Stimulated activated CD4-positive, alpha-beta T cell treated with anti-CD3 and anti-CD28 coated beads, TNF-alpha, amount 100 ng/mL, for 48 hours (primary cell): ENCODE measurements at regions not wholly inside any gene's neighbourhood (a gene's known extent, or its start where the extent isn't known, plus 50 kb on each side); places are given as distances from the start of the nearest gene placed in this dataset.
"Not testable (repeated sequence)": the region's sequence is repeated elsewhere in the genome, so short reads cannot be mapped to it uniquely, and the experiment has no call there.

ENCODE experiments used
- DNase-seq, 3 donors: peaks; one replicate each; pipeline ENCODE4 v3.0.0-alpha.2; 2020; ENCODE audit warnings: low read depth in 3 of 3

DNA sequence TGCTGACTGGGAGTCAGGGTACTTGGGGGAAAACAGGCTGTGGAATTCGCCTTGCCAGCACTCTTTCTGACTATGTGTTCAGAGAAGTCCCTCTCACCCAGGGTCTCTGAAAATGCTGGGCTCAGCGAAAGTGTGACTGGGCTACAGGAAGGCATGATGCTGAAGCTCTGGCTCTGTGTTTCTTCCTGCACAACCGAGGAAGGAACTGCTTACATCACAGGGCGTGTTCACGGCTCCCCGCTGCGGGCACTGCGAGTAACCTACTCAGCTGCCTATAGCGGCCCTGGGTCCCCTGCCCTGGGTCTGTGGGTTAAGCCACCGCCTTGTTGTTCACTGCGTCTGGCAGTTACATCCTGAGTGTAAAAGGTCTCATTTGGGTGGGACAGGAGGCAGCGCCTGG is 222.4 kb upstream of the IRX4 start:
- no peak for DNase-seq

DNA sequence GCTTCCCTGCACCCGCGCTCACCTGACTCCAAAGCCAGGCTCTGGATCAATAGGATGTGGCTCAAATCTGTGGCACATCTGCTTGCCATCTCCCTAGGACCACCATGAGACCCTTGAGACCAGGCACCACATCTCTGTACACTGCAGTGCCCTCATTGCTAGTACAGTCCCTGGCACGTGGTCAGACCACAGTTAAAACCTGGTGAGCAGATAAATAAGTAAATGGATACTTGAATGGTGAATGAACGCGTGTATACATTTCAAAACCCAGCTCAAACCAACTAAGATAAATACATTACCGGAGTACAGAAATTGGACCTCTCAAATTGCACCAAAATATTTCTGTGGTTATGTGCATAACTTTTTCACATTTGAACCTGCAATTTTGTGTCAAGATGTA is 221.2 kb upstream of the IRX4 start:
- DNase-seq, result no peak

DNA sequence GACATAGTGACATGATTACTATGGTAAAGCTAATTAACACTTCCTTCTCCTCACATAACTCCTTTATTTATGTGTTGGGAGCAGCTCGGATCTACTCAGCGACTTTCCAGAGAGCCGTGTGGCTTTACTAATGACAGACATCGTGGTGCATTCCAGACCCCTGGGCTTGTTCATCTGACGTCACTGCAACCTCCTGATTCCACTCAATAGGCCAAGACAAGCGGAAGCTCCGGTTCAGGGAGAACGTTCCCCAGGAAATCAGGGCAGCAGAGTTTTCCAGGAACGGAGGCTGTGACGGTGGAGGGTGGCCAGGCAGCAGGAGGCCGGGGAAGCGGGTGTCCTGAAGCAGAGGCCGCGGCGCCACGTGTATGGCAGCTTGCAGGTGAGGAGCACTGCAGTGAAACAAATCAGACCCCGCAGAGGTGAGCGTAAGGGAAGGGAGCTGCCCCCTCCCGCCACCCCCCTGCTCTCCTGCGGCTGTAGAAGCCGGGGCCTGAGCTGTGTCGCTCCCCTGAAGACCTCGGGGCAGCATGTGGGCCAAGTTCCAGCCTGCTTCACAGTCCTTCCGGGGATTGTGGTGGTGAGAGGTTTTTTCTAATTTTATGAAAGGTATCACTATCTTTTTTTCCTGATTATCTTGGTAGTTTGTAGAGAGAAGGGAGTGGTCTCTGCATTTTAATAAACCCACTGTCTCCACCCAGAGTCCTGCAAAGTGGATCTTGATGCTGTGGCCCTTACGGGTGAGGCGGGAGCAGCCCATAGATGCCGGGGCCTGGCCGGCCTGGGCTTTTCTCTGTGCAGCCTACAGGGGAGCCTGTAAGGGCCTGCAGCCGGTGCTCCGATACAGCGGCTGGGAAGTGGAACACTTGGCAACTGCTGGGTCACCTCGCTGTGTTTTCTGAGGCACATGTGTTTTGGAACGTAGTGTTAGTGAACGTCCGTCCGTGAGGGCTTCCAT is 220.4 kb upstream of the IRX4 start:
- no peak for DNase-seq

DNA sequence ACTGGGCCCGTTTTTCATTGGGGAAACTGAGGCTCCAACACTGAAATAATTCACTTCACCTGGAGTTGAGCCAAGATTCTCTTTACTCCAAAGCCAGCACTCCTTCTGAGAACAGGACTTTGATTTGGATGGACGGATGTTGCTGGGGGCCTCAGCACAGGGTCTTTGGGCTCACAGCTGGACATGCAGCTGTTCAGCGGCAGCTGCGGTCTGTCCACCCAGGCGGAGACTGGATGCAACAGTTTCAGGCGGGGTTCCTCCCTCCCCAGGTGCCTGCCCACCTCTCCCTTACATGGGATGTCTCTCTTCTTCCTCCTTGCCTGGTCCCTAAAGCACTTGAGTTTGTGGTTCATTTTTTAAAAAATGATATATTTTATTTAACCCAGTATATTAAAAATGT is 219.0 kb upstream of the IRX4 start:
- no peak for DNase-seq

DNA sequence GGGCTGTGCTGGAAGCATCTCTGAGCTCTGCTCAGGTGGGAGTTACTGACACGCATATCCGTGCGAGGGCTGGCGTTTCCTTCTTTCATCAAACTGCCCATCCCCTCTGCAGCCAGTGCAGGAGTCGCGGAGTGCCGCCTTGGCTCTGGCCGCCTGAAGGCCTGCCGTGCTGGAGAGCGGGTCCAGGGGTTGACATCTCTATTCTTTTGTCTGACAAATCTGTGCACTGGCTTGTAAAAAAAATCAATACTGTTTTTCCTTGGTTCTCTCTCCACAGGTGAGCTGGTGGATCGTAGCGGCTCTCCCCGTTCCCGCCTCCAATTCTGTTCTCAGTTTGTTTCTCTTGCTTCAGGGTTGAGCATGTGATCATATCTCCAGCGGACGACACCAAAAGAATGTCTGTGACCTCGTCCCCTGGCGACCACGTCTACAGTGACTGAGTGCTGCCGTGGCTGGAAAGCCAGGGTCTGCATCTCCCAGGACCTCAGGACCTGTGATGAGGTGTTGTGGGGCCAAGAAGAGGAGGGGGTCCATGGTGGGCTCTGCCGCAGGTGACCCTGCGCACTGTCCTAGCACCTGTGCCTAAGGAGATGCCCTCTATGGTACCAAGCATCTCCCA is 214.3 kb upstream of the IRX4 start:
- DNase-seq, result no peak

DNA sequence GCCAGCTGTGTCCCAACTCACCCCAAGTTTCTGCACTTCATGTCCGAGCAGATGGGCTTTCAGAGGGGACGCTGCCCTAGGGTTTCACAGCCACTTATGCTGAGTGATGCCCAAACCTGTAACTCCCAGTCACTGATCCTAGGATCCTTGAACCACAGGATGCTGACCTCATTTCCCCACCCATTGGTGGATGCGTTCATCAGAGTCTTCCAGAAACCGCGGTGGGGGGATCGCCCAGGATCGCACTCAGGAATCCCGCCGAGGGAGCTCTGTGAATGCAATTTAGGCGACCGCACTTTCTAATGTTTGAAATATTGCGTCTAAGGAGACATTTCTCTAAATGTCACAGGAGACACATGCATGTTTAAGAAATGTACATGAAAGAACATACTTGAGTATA is 212.3 kb upstream of the IRX4 start:
- no peak for DNase-seq

DNA sequence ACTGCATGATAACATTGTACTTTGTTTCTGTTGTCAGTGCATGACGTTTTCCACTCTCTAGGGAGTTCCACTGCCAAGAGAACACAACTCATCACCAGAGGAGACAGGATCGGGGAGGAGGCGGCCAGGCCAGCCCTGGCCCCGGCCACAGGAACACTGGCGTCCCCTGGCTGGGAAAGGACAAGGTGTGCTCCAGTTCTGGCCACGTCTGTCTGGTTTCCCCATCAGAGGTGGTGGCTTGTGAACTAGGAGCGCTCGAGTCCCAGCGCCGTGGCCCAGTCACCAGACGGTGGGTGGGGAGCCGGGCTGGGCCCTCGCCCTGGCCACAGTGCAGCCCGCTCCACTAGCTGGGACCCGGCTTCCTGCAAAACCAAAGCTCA is 211.9 kb upstream of the IRX4 start:
- DNase-seq, result no peak

DNA sequence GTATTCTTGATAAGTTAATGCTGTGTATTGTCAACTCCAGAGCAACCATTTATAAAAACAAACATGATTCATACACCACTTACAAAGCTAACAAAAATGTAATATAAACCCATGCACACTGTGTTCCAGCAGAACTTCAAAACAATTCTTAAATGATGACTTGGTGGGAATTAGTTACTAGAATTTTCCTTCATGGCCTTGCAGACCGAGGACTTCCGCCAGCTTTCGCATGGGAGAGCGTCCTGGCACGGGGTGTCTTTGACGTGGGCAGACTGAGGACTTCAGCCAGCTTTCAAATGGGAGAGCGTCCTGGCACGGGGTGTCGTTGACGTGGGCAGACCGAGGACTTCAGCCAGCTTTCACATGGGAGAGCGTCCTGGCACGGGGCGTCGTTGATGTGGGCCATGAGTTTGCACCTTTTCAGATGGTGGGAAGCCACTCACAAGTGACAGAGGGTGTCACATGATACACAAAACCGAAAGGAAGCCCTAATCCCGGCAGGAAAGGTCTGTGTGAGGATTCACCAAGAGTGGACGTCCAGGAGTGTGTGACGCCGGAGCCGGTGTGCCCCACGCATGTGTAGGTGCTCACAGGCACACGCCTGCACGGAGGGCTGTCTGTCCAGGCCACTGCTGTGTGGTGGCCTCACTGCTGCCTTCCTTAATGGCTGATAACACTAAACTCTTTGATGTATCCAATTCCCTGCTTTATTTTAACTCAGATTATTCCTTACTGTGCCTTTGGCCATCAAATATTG is 211.3 kb upstream of the IRX4 start:
- no peak for DNase-seq

DNA sequence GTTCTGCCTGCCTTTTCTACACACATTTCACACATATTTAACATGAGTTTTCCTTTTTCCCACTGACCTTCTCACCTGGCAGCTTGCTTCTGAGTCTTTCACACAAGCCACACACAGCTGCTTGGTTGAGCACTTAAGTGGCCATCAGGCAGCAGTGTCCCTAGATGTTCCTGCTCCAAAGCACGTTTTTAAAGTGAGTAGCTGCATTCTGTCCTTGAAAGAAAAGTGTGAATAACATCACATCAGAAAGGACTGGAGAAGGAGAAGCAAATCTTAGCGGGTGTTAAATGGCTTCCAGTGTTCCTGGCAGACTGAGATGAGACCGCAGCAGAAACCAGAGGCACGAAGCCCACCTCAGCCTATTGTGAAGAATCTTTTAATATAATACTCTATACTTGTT is 209.2 kb upstream of the IRX4 start:
- DNase-seq, result no peak

DNA sequence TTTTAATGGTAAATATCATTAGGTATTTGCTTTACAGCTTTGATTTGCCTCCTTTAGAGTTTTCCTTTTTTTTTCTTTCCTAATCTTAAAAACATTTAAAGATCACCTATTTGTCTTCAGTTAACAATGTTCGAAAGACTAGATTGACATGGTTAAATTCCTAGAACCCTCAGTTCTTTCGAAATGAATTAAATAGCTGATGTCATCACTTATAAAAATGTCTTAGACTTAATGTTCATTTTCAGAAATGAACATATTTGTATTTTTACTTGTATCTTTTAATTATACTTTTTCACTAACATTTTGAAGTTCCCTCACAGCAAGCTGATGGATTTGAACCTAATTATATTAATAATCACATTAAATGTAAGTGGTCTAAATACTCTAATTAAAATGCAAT is 205.3 kb upstream of the IRX4 start:
- DNase-seq, result no peak

DNA sequence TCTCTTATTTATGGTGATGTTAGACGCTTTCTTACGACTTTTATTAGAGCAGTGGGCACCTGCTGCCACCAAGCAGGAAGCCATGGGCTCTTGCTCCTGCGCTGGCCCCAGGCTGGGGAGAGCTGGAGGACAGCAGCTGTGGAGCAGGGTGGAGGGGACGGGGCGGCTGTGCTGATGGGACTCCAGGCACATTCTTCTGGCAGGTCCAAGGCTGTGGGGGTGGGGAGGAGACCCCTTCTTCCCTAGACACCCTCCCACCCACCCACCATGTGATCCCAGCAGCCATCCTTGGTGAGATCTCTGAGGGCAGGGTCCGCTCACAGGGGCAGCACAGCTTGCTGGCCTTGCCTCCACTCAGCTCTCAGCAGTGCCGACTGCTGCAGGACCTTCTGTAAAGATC is 192.6 kb upstream of the IRX4 start:
- no peak for DNase-seq

DNA sequence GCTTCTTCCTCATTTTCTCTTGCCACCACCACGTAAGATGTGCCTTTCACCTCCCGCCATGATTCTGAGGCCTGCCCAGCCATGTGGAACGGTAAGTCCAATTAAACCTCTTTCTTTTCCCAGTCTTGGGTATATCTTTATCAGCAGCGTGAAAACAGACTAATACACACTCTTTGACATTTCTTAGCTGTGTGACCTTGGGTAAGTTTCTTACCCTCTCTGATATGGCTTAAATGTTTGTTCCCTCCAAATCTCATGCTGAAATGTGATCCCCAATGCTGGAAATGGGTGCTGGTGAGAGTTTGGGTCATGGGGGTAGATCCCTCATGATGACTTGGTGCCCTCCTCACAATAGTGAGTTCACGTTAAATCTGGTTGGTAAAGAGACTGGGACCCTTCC is 188.8 kb upstream of the IRX4 start:
- no peak for DNase-seq

DNA sequence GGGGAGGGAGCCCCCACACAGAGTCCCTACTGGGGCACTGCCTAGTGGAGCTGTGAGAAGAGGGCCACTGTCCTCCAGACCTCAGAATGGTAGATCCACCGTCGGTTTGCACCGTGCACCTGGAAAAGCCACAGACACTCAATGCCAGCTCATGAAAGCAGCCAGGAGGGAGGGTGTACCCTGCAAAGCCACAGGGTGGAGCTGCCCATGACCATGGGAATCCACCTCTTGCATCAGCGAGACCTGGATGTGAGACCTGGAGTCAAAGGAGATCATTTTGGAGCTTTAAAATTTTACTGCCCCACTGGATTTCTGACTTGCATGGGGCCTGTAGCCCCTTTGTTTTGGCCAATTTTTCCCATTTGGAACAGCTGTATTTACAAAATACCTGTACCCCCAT is 188.1 kb upstream of the IRX4 start:
- not testable (repeated sequence) for DNase-seq

DNA sequence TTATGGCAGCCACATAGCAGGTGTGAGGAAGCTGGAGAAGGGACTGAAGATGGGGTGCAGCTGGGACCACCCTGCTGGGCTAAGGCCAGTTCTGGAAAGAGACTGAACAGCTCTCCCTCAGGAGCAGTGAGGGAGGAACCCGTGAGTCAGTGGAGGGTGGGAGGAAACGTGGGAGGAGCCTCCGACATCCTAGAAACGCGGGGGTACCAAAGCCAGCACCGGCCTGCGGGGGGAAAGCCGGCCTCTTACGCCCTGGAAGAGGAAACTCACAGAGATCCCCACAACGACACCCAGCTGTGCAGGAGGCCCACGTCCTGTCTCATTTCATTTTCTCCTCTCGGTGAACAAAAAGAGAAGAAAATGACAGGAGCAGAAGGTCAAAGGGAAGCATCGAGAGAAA is 185.8 kb upstream of the IRX4 start:
- no peak for DNase-seq

DNA sequence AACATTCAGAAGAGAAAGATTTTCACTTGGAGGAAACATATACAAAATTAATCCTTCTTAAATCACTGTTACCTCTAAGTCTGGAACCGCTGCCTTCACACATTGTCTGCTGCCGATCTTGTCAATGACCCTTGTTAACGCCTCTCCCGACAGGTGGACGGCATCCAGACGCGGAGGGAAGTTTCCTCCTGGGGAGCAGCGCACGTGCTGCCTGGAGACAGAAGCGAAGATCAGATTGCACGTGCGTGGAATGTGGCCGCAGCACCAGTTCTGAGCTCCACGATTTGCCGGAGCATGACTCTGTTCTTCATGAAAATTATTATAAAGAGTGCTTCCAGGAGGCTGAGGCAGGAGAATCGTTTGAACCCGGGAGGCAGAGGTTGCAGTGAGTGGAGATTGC is 183.6 kb upstream of the IRX4 start:
- no peak for DNase-seq

DNA sequence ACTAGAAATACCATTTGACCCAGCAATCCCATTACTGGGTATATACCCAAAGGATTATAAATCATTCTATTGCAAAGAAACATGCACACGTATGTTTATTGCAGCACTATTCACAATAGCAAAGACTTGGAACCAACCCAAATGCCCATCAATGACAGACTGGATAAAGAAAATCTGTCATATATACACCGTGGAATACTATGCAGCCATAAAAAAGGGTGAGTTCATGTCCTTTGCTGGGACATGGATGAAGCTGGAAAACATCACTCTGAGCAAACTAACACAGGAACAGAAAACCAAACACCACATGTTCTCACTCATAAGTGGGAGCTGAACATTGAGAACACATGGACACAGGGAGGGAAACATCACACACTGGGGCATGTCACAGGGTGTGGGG is 180.7 kb upstream of the IRX4 start:
- not testable (repeated sequence) for DNase-seq

DNA sequence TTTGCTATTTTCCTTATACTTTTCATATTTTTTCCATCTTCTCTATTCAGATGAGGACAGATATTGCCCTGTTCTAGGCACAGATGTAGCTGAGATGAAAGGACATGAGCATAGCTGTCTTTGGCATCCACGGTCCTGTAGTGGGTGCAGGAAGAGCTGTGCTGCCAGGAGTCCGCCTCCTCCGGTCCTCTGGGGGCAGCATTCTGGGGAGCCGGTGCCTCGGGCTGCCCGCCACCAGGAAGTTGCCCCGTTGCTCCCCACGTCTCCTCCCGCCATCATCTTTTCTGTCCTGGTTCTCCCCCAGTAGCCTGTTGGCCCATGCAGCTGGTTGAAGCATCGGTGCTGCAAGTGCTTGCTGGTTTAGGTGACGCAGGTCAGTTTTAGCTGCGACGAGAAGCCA is 170.0 kb upstream of the IRX4 start:
- DNase-seq, result no peak

DNA sequence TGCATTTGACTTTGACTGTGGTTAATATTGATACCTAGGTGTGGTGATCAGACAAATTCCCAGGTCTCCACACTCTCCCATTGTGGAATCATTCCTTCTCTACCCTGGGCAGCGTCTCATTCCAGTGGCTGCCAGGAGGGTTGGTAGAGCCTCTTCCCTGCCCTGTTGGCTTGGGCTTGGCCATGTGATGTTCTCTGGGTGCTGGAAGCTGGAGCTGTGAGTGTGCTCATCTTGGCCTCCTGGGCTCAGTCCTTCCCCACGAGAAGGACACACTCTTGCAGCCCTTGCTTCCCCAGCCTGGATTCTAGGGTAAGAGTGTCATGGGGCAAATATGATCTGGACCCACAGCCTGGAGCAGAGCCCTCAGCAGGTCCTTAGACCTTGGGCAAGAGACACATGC is 167.2 kb upstream of the IRX4 start:
- no peak for DNase-seq

DNA sequence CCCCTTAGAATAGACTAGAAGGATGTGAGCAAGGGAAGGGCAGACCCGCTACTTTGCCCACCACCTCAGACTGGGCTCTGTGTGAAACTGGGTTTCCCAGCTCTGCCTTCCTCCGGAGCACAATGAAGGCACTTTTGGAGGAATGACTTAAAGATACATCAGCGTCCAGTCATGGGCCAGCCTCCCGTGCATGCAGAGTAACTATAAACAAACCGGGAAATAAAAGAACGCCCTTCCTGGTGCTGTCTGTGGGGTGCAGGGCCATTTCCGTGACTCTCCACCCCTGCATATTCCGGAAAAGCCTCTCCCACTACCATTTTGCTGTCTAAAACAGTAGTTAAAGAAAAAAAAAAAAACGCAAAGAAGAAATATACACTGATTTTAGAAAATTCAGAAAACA is 165.9 kb upstream of the IRX4 start:
- DNase-seq, result no peak

DNA sequence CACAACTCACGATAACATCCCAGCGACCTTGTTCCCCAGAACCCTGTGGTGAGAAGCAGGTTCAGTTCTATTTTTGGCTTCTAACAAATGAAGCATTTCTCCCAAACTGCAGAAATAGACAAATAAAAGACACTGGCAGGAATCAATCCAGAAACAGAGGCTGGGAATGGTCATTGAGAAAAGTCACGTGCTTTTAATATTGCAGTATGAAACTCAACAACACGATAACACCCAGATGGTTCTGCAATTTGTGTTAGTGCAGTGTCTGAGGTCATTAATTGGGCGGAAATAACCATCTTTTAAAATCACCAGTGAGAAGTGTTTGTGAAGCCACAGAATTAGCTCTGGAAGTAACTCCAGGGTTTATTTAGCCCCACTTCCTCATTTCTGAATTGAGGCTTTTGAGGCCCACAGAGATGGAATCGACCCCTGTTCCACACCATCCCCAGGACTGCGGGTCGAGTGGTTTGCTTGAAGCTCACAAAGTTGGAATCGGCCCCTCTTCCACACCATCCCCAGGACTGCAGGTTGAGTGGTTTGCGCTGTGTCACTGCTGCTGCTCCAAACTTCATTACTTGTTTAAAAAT is 164.7 kb upstream of the IRX4 start:
- no peak for DNase-seq

DNA sequence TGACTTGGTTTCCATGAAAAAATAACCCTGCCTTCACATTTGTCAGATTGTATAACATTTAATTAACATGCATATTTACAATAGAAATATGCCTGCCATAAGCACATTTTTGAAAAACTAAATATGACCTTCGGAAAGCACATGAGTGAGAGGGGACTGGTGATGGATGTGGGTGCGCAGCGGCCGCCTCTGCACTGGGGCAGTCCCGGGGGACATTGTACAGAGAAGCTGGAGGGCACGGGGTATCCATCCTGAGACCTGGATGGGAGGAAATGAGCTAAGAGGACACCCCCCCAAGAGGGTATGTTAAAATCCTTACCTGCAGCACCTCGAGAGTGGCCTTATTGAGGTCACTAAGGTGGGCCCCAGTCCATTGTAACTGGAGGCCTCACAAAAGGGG is 161.3 kb upstream of the IRX4 start:
- no peak for DNase-seq

DNA sequence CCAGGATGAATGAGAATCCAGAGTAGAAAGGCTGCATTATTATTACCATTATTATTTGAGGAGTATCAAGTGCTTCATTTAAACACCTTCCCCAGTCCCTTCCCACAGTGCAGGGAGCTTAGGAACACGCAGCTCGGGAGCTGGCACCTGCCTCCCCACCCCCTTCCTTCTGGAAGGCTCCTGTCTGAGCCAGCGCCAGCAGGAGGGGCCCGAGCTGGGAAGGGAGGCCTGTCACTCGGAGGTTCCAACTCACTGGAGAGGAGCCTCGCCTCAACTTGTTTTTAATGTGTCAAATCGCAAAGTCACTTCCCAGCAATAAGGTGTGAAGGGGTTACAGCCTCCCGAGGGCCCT is 156.4 kb upstream of the IRX4 start:
- DNase-seq, result no peak
